ENCODE measurements at regions not wholly inside any gene's neighbourhood (a gene's known extent, or its start where the extent isn't known, plus 50 kb on each side); places are given as distances from the start of the nearest gene placed in this dataset.
A peak's percentile ranks its signal among the peaks of the same experiment; 100 is the strongest.

DNA sequence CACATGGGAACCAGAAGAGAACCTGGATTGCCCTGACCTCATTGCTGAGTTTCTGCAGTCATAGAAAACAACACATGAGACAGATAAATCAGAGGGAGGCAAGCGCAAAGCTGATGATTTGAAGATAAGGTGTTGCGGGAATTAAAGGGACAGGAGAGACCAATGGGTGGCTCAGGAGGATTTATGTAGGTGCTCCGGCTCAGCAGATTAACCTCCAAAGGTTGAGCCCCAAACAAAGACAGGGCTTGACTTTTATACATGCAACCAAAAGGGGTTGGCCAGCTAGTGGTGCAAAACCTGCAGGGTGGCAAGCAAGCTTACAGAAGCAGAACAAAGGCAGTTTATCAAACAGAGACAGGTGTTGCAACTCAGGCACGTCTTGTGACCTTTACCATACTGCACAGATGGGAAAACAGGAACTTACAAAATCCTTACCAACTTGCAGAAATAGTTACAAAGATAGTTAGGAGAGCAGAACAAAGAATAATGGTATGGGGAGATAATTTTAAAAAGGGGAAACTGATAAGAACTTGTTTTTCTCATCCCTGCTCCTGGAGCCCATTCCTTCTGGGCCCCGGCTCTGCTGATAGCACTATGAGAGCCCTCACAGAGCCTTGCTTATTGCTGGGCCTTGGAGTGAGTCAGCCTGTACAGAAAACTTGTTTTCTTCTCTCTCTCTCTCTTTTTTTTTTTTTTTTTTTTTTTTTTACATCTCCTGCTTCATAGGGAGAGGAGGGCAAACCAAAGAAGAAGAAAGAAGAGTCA is 93.6 kb downstream of the SNRPE start:
- H3K27ac ChIP-seq = no peak overlapping the region
- H3K36me3 ChIP-seq = no peaks in the 10 kb centered on the region
- DNase-seq = no peak
- no peaks in the 10 kb centered on the region for H3K9me3 ChIP-seq
- H3K4me1 ChIP-seq = no peaks in the 10 kb centered on the region
- no peak overlapping the region for H3K4me3 ChIP-seq
- no peaks in the 10 kb centered on the region for H3K27me3 ChIP-seq
- TF ChIP-seq, protein P1, sequence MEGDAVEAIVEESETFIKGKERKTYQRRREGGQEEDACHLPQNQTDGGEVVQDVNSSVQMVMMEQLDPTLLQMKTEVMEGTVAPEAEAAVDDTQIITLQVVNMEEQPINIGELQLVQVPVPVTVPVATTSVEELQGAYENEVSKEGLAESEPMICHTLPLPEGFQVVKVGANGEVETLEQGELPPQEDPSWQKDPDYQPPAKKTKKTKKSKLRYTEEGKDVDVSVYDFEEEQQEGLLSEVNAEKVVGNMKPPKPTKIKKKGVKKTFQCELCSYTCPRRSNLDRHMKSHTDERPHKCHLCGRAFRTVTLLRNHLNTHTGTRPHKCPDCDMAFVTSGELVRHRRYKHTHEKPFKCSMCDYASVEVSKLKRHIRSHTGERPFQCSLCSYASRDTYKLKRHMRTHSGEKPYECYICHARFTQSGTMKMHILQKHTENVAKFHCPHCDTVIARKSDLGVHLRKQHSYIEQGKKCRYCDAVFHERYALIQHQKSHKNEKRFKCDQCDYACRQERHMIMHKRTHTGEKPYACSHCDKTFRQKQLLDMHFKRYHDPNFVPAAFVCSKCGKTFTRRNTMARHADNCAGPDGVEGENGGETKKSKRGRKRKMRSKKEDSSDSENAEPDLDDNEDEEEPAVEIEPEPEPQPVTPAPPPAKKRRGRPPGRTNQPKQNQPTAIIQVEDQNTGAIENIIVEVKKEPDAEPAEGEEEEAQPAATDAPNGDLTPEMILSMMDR (IDR thresholded peaks at IDR 0.05) = no peak
- intact Hi-C loops (cut with DNase I) = no loop called here
- ATAC-seq = peak; percentile 27

DNA sequence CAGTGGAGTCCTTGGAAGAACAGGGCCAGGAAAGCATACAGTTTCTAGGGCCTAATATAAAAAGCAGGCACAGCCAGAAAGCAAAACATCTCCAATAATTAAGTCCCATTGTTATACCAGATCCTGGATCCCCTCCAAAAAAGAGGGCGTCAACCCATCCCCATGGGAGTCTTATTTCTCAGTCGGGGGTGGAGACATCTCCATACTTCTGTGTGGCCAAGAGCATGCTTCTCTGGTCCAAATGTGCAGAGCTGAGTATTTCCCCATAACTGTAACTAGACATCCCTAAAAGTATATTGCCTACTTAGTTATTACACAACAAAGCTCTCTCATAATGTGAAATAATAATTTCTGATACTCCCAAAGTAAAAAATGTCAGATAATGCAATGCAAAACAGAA is 104.2 kb upstream of the SOX13 start:
- intact Hi-C loops (cut with DNase I) = no loop called here
- no peaks in the 10 kb centered on the region for H3K9me3 ChIP-seq
- no peaks in the 10 kb centered on the region for H3K4me1 ChIP-seq
- DNase-seq (no peak), ATAC-seq (no peak)
- H3K36me3 ChIP-seq = no peaks in the 10 kb centered on the region
- no peaks in the 10 kb centered on the region for H3K27me3 ChIP-seq
- TF ChIP-seq, protein P1 (IDR thresholded peaks at IDR 0.05) = no peak
- H3K4me3 ChIP-seq = no peak overlapping the region
- H3K27ac ChIP-seq = no peak overlapping the region

DNA sequence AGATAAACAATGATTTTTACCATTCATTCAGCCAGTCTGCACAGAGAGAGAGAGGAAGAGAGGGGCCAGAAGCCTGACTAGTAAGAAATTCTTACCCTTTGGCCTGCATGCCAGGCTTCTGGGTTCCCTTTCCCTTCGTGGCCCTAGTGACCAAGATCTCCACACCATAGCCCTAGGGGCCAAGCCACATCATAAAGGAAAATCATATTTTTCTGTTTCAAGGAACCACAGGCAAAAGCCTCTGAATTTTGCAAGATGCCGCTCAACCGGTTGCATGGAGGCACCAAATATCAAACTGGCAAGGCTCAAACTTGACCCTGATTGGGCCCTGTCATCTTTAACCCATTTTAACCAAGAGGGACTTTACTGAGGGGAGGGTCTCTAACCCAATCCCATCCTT is 103.1 kb upstream of the SOX13 start:
- Histone ChIP-seq H3K4me3 (no peak overlapping the region), H3K9me3 (no peaks in the 10 kb centered on the region), H3K36me3 (no peaks in the 10 kb centered on the region), H3K27ac (no peak overlapping the region), H3K27me3 (no peaks in the 10 kb centered on the region), H3K4me1 (no peaks in the 10 kb centered on the region)
- TF ChIP-seq, protein P1 (IDR thresholded peaks at IDR 0.05) = no peak
- ATAC-seq (no peak), DNase-seq (no peak)
- intact Hi-C loops (cut with DNase I) = no loop called here

DNA sequence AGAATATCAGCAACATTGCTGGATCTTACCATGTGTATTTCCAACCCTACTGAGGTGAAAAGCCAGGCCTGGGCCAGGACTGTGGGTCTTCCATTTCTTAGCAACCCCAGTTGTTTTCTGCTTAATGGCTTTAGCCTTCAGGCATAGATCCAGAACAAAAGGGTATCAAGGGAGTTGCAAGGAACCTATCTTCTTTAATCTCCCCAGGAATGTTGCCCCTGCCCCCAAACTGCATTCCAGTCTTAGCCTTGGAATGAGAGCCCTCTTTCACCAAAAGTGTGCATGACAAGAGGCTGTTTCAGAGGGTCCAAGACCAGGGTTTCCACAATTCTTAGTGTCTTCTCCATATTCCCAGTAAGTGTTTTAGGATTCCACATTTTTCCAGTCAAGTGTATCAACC is 87.9 kb upstream of the SOX13 start:
- Histone ChIP-seq H3K27ac (no peak overlapping the region), H3K4me1 (no peaks in the 10 kb centered on the region), H3K36me3 (no peaks in the 10 kb centered on the region), H3K9me3 (no peaks in the 10 kb centered on the region), H3K4me3 (no peak overlapping the region), H3K27me3 (no peaks in the 10 kb centered on the region)
- DNase-seq (no peak), ATAC-seq (no peak)
- intact Hi-C loops (cut with DNase I) = no loop called here
- TF ChIP-seq, protein P1 (IDR thresholded peaks at IDR 0.05) = no peak

DNA sequence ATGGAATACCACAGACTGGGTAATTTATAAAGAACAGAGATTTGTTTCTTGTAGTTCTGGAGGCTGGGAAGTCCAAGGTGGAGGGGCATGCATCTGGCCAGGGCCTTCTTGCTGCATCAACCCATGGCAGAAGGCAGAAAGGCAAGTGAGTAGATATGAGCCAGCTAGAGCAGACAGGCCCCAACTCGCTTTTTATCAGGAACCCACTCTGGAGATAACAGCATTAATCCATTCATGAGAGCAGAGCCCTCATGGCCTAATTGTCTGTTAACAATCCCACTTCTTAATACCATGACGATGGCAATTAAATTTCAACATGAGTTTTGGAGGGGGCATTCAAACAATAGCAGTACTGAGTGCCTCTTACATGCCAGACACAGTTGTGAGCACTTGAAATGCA is 87.2 kb upstream of the SOX13 start:
- Histone ChIP-seq H3K36me3 (no peaks in the 10 kb centered on the region), H3K9me3 (no peaks in the 10 kb centered on the region), H3K27me3 (no peaks in the 10 kb centered on the region), H3K4me3 (no peak overlapping the region), H3K4me1 (no peaks in the 10 kb centered on the region), H3K27ac (no peak overlapping the region)
- DNase-seq (no peak), ATAC-seq (no peak)
- intact Hi-C loops (cut with DNase I) = no loop called here
- TF ChIP-seq, protein P1 (IDR thresholded peaks at IDR 0.05) = no peak
